AG09319 (cell line): ENCODE measurements at regions not wholly inside any gene's neighbourhood (a gene's known extent, or its start where the extent isn't known, plus 50 kb on each side); places are given as distances from the start of the nearest gene placed in this dataset.

ENCODE experiments used
- DNase-seq: peaks from one replicate; pipeline ENCODE4 v3.0.0-alpha.2; 2010; ENCODE audit warnings: low read depth; ENCODE audit errors: extremely low read depth
- CTCF ChIP-seq: IDR thresholded peaks from 2 replicates; pipeline ENCODE4 v1.5.1; 2011; ENCODE audit warnings: low read depth, mild to moderate bottlenecking, inconsistent platforms, low read length, moderate library complexity

- no peak for DNase-seq
- TF ChIP-seq CTCF, result no peak
Measured at GRCh38 chr5:17989036-17989435, 354.8 kb downstream of the TAF11L14 start.

- TF ChIP-seq CTCF, result no peak
- DNase-seq, result no peak
Measured at GRCh38 chr5:17989567-17990563, 355.6 kb downstream of the TAF11L14 start.

- DNase-seq, result no peak
- TF ChIP-seq CTCF, result no peak
Measured at GRCh38 chr5:17991775-17992174, 357.5 kb downstream of the TAF11L14 start.

GRCh38 chr5:17992291-17992690 lies 358.0 kb downstream of the TAF11L14 start:
- DNase-seq, result no peak
- TF ChIP-seq CTCF, result no peak

GRCh38 chr5:17995997-17996396 lies 361.7 kb downstream of the TAF11L14 start:
- no peak for DNase-seq
- no peak for TF ChIP-seq CTCF

- no peak for DNase-seq
- no peak for TF ChIP-seq CTCF
Measured at GRCh38 chr5:17999858-18000257, 365.6 kb downstream of the TAF11L14 start.

- TF ChIP-seq CTCF, result no peak
- DNase-seq, result no peak
Measured at GRCh38 chr5:18000744-18001143, 366.5 kb downstream of the TAF11L14 start.
